ELF-1 (cell line): ENCODE measurements at regions not wholly inside any gene's neighbourhood (a gene's known extent, or its start where the extent isn't known, plus 50 kb on each side); places are given as distances from the start of the nearest gene placed in this dataset.
"Not testable (repeated sequence)": the region's sequence is repeated elsewhere in the genome, so short reads cannot be mapped to it uniquely, and the experiment has no call there.

Experiments used
- DNase-seq: peaks from one replicate; pipeline ENCODE4 v3.0.0-alpha.2; 2016; ENCODE audit warnings: low read depth, low spot score

- DNase-seq: peak; percentile 52
Observed at GRCh38 chr3:110314512-110315114, 757.0 kb upstream of the NECTIN3 start.

GRCh38 chr3:110318108-110318507, 753.5 kb upstream of the NECTIN3 start:
- no peak for DNase-seq

- no peak for DNase-seq
Observed at GRCh38 chr3:110323349-110323748, 748.3 kb upstream of the NECTIN3 start.

- DNase-seq: no peak
Observed at GRCh38 chr3:110324171-110324705, 747.4 kb upstream of the NECTIN3 start.

GRCh38 chr3:110327870-110328269, 743.7 kb upstream of the NECTIN3 start:
- DNase-seq: no peak

GRCh38 chr3:110331562-110331961, 740.1 kb upstream of the NECTIN3 start:
- DNase-seq: not testable (repeated sequence)

GRCh38 chr3:110332629-110333028, 739.0 kb upstream of the NECTIN3 start:
- peak; percentile 3 for DNase-seq

GRCh38 chr3:110341047-110341446, 730.6 kb upstream of the NECTIN3 start:
- DNase-seq: no peak

- DNase-seq: peak; percentile 68
Observed at GRCh38 chr3:110343376-110343775, 728.2 kb upstream of the NECTIN3 start.

- no peak for DNase-seq
Observed at GRCh38 chr3:110343945-110344344, 727.7 kb upstream of the NECTIN3 start.

GRCh38 chr3:110344487-110344886, 727.1 kb upstream of the NECTIN3 start:
- no peak for DNase-seq

- DNase-seq: no peak
Observed at GRCh38 chr3:110344897-110345767, 726.5 kb upstream of the NECTIN3 start.

GRCh38 chr3:110349295-110349694, 722.3 kb upstream of the NECTIN3 start:
- no peak for DNase-seq

GRCh38 chr3:110352841-110353604, 718.6 kb upstream of the NECTIN3 start:
- DNase-seq: no peak

- DNase-seq: no peak
Observed at GRCh38 chr3:110362751-110363150, 708.9 kb upstream of the NECTIN3 start.

- DNase-seq: peak; percentile 4
Observed at GRCh38 chr3:110367289-110367688, 704.3 kb upstream of the NECTIN3 start.

- no peak for DNase-seq
Observed at GRCh38 chr3:110375751-110376518, 695.7 kb upstream of the NECTIN3 start.

GRCh38 chr3:110378481-110378880, 693.1 kb upstream of the NECTIN3 start:
- peak; percentile 14 for DNase-seq

GRCh38 chr3:110381992-110382391, 689.6 kb upstream of the NECTIN3 start:
- DNase-seq: no peak

GRCh38 chr3:110383356-110383755, 688.3 kb upstream of the NECTIN3 start:
- no peak for DNase-seq

GRCh38 chr3:110384601-110385000, 687.0 kb upstream of the NECTIN3 start:
- DNase-seq: no peak
